Esophagus muscularis mucosa (tissue), 4 donors: ENCODE measurements at regions not wholly inside any gene's neighbourhood (a gene's known extent, or its start where the extent isn't known, plus 50 kb on each side); places are given as distances from the start of the nearest gene placed in this dataset.
"Not testable (repeated sequence)": the region's sequence is repeated elsewhere in the genome, so short reads cannot be mapped to it uniquely, and the experiment has no call there.

ENCODE experiments used
- DNase-seq: peaks from one replicate; pipeline ENCODE4 v3.0.0-alpha.2; 2017; ENCODE audit errors: extremely low spot score
- H3K27ac ChIP-seq, 4 donors: fragments of 200-600 bp; sonication (generic); replicated peaks in 1 of 4; 1 replicate in 3 of 4; 2 replicates in 1 of 4; pipeline ENCODE4 v1.5.1; 2016 to 2019; ENCODE audit warnings: mild to moderate bottlenecking in 1 of 4
- H3K27me3 ChIP-seq, 4 donors: fragments of 200-600 bp; sonication (generic); one replicate each; pipeline versions ENCODE4 v1.5.1 to v1.6.0; 2016 to 2019
- H3K36me3 ChIP-seq, 4 donors: fragments of 200-600 bp; sonication (generic); one replicate each; pipeline ENCODE4 v1.5.1; 2016 to 2019
- H3K4me1 ChIP-seq, 4 donors: fragments of 200-600 bp; sonication (generic); one replicate each; pipeline ENCODE4 v1.5.1; 2016 to 2019
- H3K4me3 ChIP-seq, 4 donors: fragments of 200-600 bp; sonication (generic); 1 replicate in 2 of 4; 2 replicates in 2 of 4; pipeline ENCODE4 v1.5.1; 2016 to 2019; ENCODE audit warnings: mild to moderate bottlenecking in 4 of 4, moderate library complexity in 1 of 4
- H3K9me3 ChIP-seq, 4 donors: fragments of 200-600 bp; sonication (generic); 1 replicate in 3 of 4; 2 replicates in 1 of 4; pipeline ENCODE4 v1.5.1; 2016 to 2019
- CTCF ChIP-seq, 3 experiments: fragments of 200-600 bp in 2 of 3; fragments of 450-650 bp in 1 of 3; sonication (generic) in 2 of 3; IDR thresholded peaks; one replicate each; pipeline ENCODE4 v1.5.1; 2017 to 2019; ENCODE audit warnings: antibody characterized with exemption in 3 of 3, mild to moderate bottlenecking in 2 of 3, moderate library complexity in 1 of 3
- EP300 ChIP-seq: sonication (generic); formaldehyde crosslinking; IDR thresholded peaks from one replicate; pipeline ENCODE4 v1.6.1; 2017; ENCODE audit warnings: antibody characterized with exemption
- POLR2A ChIP-seq: fragments of 450-650 bp; IDR thresholded peaks from one replicate; pipeline ENCODE4 v1.6.1; 2017; ENCODE audit warnings: antibody characterized with exemption, moderate library complexity, mild to moderate bottlenecking, low read depth
- POLR2AphosphoS5 ChIP-seq, 2 donors: sonication (generic); formaldehyde crosslinking; IDR thresholded peaks; one replicate each; pipeline ENCODE4 v1.6.1; 2017; ENCODE audit warnings: antibody characterized with exemption in 2 of 2
- WGBS: methylation state at CpG from one replicate; pipeline ENCODE4 v1.1.5; 2018; 5-methylcytosine and 5-hydroxymethylcytosine counted together
- intact Hi-C: fragments of 100-400 bp; cut with DNase I; formaldehyde crosslinking; loops from one replicate; pipeline ENCODE4 v1.15.1; 2023

GRCh38 chr2:150209746-150210145 is 277.7 kb downstream of the RND3 start:
- Histone ChIP-seq H3K4me1 (peaks cover 4 to 55% (median 48%) of the 10 kb centered on the region in 4 donors), H3K27ac (no peak overlapping the region), H3K27me3 (no peaks in the 10 kb centered on the region), H3K36me3 (no peaks in the 10 kb centered on the region), H3K9me3 (no peaks in the 10 kb centered on the region), H3K4me3 (no peak overlapping the region)
- intact Hi-C loops, result no loop called here
- DNase-seq, result no peak
- no peak for TF ChIP-seq EP300
- no peak for TF ChIP-seq POLR2AphosphoS5 (IDR thresholded peaks at IDR 0.05)
- TF ChIP-seq CTCF (IDR thresholded peaks at IDR 0.05), result no peak
- no peak for TF ChIP-seq POLR2A
- WGBS, result 45% methylated on average over 2 of the region's 2 CpGs

- no peaks in the 10 kb centered on the region for H3K27me3 ChIP-seq
- H3K4me1 ChIP-seq, result peaks cover 4 to 55% (median 46%) of the 10 kb centered on the region in 4 donors
- 72% methylated on average over 4 of the region's 4 CpGs for WGBS
- intact Hi-C loops, result no loop called here
- no peak overlapping the region for H3K27ac ChIP-seq
- no peaks in the 10 kb centered on the region for H3K36me3 ChIP-seq
- H3K4me3 ChIP-seq, result no peak overlapping the region
- no peak for DNase-seq
- no peaks in the 10 kb centered on the region for H3K9me3 ChIP-seq
- TF ChIP-seq EP300 (no peak), POLR2AphosphoS5 (IDR thresholded peaks at IDR 0.05) (no peak), CTCF (IDR thresholded peaks at IDR 0.05) (no peak), POLR2A (no peak)
Measured at GRCh38 chr2:150208689-150209088, 278.8 kb downstream of the RND3 start.

- no peaks in the 10 kb centered on the region for H3K27me3 ChIP-seq
- peaks cover 4 to 55% (median 46%) of the 10 kb centered on the region in 4 donors for H3K4me1 ChIP-seq
- no peak overlapping the region for H3K27ac ChIP-seq
- no peaks in the 10 kb centered on the region for H3K36me3 ChIP-seq
- no peaks in the 10 kb centered on the region for H3K9me3 ChIP-seq
- DNase-seq, result no peak
- TF ChIP-seq POLR2A (no peak), CTCF (IDR thresholded peaks at IDR 0.05) (no peak), EP300 (no peak), POLR2AphosphoS5 (IDR thresholded peaks at IDR 0.05) (no peak)
- no peak overlapping the region for H3K4me3 ChIP-seq
- WGBS, result 44% methylated on average over 3 of the region's 3 CpGs
- intact Hi-C loops, result no loop called here
Measured at GRCh38 chr2:150207979-150208378, 279.5 kb downstream of the RND3 start.

GRCh38 chr2:150204451-150204850 is 283.0 kb downstream of the RND3 start:
- DNase-seq, result no peak
- intact Hi-C loops, result no loop called here
- Histone ChIP-seq H3K36me3 (no peaks in the 10 kb centered on the region), H3K4me1 (peaks cover 4 to 22% (median 14%) of the 10 kb centered on the region in 4 donors), H3K27me3 (no peaks in the 10 kb centered on the region), H3K27ac (no peak overlapping the region), H3K4me3 (no peak overlapping the region), H3K9me3 (no peaks in the 10 kb centered on the region)
- WGBS, result 64% methylated on average over 3 of the region's 3 CpGs
- TF ChIP-seq EP300 (no peak), POLR2A (no peak), CTCF (IDR thresholded peaks at IDR 0.05) (no peak), POLR2AphosphoS5 (IDR thresholded peaks at IDR 0.05) (no peak)

- H3K36me3 ChIP-seq, H3K9me3 ChIP-seq, intact Hi-C loops, H3K4me3 ChIP-seq, H3K27me3 ChIP-seq, DNase-seq, H3K27ac ChIP-seq, H3K4me1 ChIP-seq: not testable (repeated sequence)
- WGBS, result 84% methylated on average over 1 of the region's 1 CpG
Measured at GRCh38 chr2:150194816-150195215, 292.7 kb downstream of the RND3 start.
